Neural cell (in vitro differentiated cells): ENCODE measurements at regions not wholly inside any gene's neighbourhood (a gene's known extent, or its start where the extent isn't known, plus 50 kb on each side); places are given as distances from the start of the nearest gene placed in this dataset.

ENCODE experiments used
- CTCF ChIP-seq: fragments of 450-650 bp; IDR thresholded peaks from 2 replicates; pipeline ENCODE4 v1.5.1; 2014; ENCODE audit warnings: antibody characterized with exemption, mild to moderate bottlenecking, moderate library complexity; ENCODE audit not compliant: poor library complexity, severe bottlenecking
- EP300 ChIP-seq: fragments of 450-650 bp; conservative IDR thresholded peaks from 2 replicates; pipeline ENCODE4 v1.6.1; 2014; ENCODE audit warnings: antibody characterized with exemption, mild to moderate bottlenecking, moderate library complexity; ENCODE audit not compliant: poor library complexity, severe bottlenecking
- TAF1 ChIP-seq: IDR thresholded peaks from 2 replicates; pipeline ENCODE4 v1.6.1; 2012; ENCODE audit warnings: low read depth

- TF ChIP-seq TAF1 (no peak), CTCF (no peak), EP300 (no peak)
These were observed 482.6 kb upstream of the PIK3R1 start for GRCh38 chr5:67732921-67733320.
